ENCODE measurements at regions not wholly inside any gene's neighbourhood (a gene's known extent, or its start where the extent isn't known, plus 50 kb on each side); places are given as distances from the start of the nearest gene placed in this dataset.

DNA sequence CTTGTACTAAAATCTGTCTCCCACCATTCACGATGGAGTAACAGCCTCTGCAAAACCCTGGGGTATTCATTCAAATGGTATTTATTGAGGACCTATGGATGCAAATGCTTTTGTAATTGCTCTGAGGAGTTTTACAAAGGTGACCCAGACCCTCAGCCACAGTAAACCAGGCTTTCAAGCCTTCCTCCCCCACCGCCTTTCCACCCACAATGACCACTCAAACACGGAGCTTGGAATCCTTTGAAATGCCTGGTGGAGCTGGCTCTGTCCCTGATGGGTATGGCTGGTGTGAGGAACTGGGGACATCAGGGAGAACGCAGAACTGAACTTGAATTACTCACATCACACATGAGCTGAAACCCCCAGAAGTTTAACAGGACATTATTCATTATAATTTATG, 246.4 kb downstream of the CDH26 start:
- ATAC-seq = no peak
- no TSS peak for BruUV-seq (replicated peaks)
- no peak for TF ChIP-seq POLR2AphosphoS5 (IDR thresholded peaks at IDR 0.05; ENCODE audit: low read depth, low read length)
- TF ChIP-seq, protein P1, sequence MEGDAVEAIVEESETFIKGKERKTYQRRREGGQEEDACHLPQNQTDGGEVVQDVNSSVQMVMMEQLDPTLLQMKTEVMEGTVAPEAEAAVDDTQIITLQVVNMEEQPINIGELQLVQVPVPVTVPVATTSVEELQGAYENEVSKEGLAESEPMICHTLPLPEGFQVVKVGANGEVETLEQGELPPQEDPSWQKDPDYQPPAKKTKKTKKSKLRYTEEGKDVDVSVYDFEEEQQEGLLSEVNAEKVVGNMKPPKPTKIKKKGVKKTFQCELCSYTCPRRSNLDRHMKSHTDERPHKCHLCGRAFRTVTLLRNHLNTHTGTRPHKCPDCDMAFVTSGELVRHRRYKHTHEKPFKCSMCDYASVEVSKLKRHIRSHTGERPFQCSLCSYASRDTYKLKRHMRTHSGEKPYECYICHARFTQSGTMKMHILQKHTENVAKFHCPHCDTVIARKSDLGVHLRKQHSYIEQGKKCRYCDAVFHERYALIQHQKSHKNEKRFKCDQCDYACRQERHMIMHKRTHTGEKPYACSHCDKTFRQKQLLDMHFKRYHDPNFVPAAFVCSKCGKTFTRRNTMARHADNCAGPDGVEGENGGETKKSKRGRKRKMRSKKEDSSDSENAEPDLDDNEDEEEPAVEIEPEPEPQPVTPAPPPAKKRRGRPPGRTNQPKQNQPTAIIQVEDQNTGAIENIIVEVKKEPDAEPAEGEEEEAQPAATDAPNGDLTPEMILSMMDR (IDR thresholded peaks at IDR 0.05) = no peak
- TF ChIP-seq, protein P2, sequence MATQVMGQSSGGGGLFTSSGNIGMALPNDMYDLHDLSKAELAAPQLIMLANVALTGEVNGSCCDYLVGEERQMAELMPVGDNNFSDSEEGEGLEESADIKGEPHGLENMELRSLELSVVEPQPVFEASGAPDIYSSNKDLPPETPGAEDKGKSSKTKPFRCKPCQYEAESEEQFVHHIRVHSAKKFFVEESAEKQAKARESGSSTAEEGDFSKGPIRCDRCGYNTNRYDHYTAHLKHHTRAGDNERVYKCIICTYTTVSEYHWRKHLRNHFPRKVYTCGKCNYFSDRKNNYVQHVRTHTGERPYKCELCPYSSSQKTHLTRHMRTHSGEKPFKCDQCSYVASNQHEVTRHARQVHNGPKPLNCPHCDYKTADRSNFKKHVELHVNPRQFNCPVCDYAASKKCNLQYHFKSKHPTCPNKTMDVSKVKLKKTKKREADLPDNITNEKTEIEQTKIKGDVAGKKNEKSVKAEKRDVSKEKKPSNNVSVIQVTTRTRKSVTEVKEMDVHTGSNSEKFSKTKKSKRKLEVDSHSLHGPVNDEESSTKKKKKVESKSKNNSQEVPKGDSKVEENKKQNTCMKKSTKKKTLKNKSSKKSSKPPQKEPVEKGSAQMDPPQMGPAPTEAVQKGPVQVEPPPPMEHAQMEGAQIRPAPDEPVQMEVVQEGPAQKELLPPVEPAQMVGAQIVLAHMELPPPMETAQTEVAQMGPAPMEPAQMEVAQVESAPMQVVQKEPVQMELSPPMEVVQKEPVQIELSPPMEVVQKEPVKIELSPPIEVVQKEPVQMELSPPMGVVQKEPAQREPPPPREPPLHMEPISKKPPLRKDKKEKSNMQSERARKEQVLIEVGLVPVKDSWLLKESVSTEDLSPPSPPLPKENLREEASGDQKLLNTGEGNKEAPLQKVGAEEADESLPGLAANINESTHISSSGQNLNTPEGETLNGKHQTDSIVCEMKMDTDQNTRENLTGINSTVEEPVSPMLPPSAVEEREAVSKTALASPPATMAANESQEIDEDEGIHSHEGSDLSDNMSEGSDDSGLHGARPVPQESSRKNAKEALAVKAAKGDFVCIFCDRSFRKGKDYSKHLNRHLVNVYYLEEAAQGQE (IDR thresholded peaks at IDR 0.05; ENCODE audit: insufficient read depth in 1 of 2, low read depth in 2 of 2, low read length in 1 of 2) = no peak
- no peak for TF ChIP-seq SIN3A (IDR thresholded peaks at IDR 0.05; ENCODE audit: borderline replicate concordance, insufficient read depth, low read depth, low read length)
- TF ChIP-seq TCF7L2 (IDR thresholded peaks at IDR 0.05; ENCODE audit: low read depth, low read length) = no peak
- ChIA-PET CTCF (interaction anchor here (0.6 kb wide), 1 partner anchor 836 kb away, joined by 3 read pairs; no protein-coding TSS in a partner anchor), POLR2A (no interaction called here)
- intact Hi-C loops (cut with micrococcal nuclease; ENCODE audit: unreplicated experiment) = no loop called here
- H3K4me1 ChIP-seq (ENCODE audit: control insufficient read depth, insufficient read depth, low read length) = no peaks in the 10 kb centered on the region
- H3K9me3 ChIP-seq (ENCODE audit: control insufficient read depth, insufficient read depth, low read depth, low read length) = no peaks in the 10 kb centered on the region
- no peak overlapping the region for H3K27ac ChIP-seq (ENCODE audit: low read length)
- no peak overlapping the region for H3K4me3 ChIP-seq (ENCODE audit: low read depth in 2 of 2, low read length in 2 of 2)
- in situ Hi-C loops (cut with HindIII; ENCODE audit: low pct_unique_long_range_greater_than_20kb, low sequenced_read_pairs) = no loop called here
- no peak for DNase-seq (ENCODE audit: low read depth, low spot score)
- H3K36me3 ChIP-seq (ENCODE audit: control insufficient read depth, insufficient read depth, low read length) = no peaks in the 10 kb centered on the region
- H3K27me3 ChIP-seq (ENCODE audit: control insufficient read depth, insufficient read depth, low read length) = peaks cover 3% of the 10 kb centered on the region

DNA sequence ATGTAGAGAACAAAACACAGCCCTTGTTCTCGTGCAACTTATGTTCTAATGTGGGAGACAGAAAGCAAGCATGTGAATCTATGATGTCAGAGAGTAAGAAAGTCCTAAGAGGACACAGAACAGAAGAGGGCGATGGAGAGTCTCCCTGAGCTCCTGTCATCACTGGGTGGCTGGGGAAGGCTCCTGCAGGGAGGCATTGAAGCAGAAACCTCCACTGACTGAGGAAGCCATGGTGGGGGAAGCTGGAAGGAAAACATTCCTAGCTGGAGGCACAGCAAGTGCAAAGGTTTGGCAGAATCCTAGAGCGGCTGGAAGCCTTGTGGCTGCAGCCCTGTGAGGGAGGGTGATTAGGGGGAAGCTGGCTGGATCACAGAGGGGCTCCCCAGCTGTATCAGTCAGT, 248.0 kb downstream of the CDH26 start:
- POLR2A ChIA-PET = no interaction called here
- in situ Hi-C loops (cut with HindIII; ENCODE audit: low pct_unique_long_range_greater_than_20kb, low sequenced_read_pairs) = no loop called here

More for the DNA sequence above, 248.0 kb downstream of the CDH26 start:
- BruUV-seq (replicated peaks) = no TSS peak
- no peak for TF ChIP-seq SIN3A (IDR thresholded peaks at IDR 0.05; ENCODE audit: borderline replicate concordance, insufficient read depth, low read depth, low read length)
- TF ChIP-seq POLR2AphosphoS5 (IDR thresholded peaks at IDR 0.05; ENCODE audit: low read depth, low read length) = no peak
- no peak for TF ChIP-seq TCF7L2 (IDR thresholded peaks at IDR 0.05; ENCODE audit: low read depth, low read length)
- TF ChIP-seq, protein P2 (IDR thresholded peaks at IDR 0.05; ENCODE audit: insufficient read depth in 1 of 2, low read depth in 2 of 2, low read length in 1 of 2) = no peak
- TF ChIP-seq, protein P1 (IDR thresholded peaks at IDR 0.05) = peak; percentile 62
- intact Hi-C loops (cut with micrococcal nuclease; ENCODE audit: unreplicated experiment) = no loop called here
- Histone ChIP-seq H3K9me3 (ENCODE audit: control insufficient read depth, insufficient read depth, low read depth, low read length) (no peaks in the 10 kb centered on the region), H3K4me1 (ENCODE audit: control insufficient read depth, insufficient read depth, low read length) (no peaks in the 10 kb centered on the region), H3K36me3 (ENCODE audit: control insufficient read depth, insufficient read depth, low read length) (no peaks in the 10 kb centered on the region), H3K4me3 (ENCODE audit: low read depth in 2 of 2, low read length in 2 of 2) (no peak overlapping the region), H3K27me3 (ENCODE audit: control insufficient read depth, insufficient read depth, low read length) (peaks cover 5% of the 10 kb centered on the region), H3K27ac (ENCODE audit: low read length) (no peak overlapping the region)
- DNase-seq (ENCODE audit: low read depth, low spot score) (no peak), ATAC-seq (no peak)
- CTCF ChIA-PET = no interaction called here

Measured in Panc1 (cell line).